GM19324 (cell line): ENCODE measurements at regions not wholly inside any gene's neighbourhood (a gene's known extent, or its start where the extent isn't known, plus 50 kb on each side); places are given as distances from the start of the nearest gene placed in this dataset.

ENCODE experiments used
- ATAC-seq: cut with Tn5 transposase; IDR thresholded peaks from one replicate; pipeline ENCODE4 v1.9.1; 2021; ENCODE audit warnings: mild to moderate bottlenecking, moderate library complexity; ENCODE audit not compliant: unreplicated experiment, low FRiP score

- no peak for ATAC-seq
These were observed 52.5 kb upstream of the PDE8B start for GRCh38 chr5:77157732-77158532.

- no peak for ATAC-seq
These were observed 54.1 kb upstream of the PDE8B start for GRCh38 chr5:77156379-77156778.

GRCh38 chr5:77155179-77155785 is 55.2 kb upstream of the PDE8B start:
- no peak for ATAC-seq

- ATAC-seq, result no peak
These were observed 58.0 kb upstream of the PDE8B start for GRCh38 chr5:77152441-77152840.

GRCh38 chr5:77151501-77151900 is 59.0 kb upstream of the PDE8B start:
- ATAC-seq, result no peak

GRCh38 chr5:77146896-77147295 is 59.8 kb upstream of the ZBED3 start:
- no peak for ATAC-seq

GRCh38 chr5:77145666-77146065 is 58.6 kb upstream of the ZBED3 start:
- ATAC-seq, result no peak

GRCh38 chr5:77144837-77145139 is 57.7 kb upstream of the ZBED3 start:
- ATAC-seq, result no peak

- ATAC-seq, result peak; percentile 77
These were observed 57.1 kb upstream of the ZBED3 start for GRCh38 chr5:77143998-77144836.

- ATAC-seq, result no peak
These were observed 53.3 kb upstream of the ZBED3 start for GRCh38 chr5:77140350-77140749.

GRCh38 chr5:77139001-77139400 is 51.9 kb upstream of the ZBED3 start:
- ATAC-seq, result no peak
